GM12878 (cell line): ENCODE measurements at regions not wholly inside any gene's neighbourhood (a gene's known extent, or its start where the extent isn't known, plus 50 kb on each side); places are given as distances from the start of the nearest gene placed in this dataset.

ENCODE experiments used
- ATAC-seq: fragments of 200-7000 bp; cut with Tn5 transposase; 3 replicates; pipeline ENCODE4 v1.9.1; 2020; ENCODE audit warnings: mild to moderate bottlenecking, moderate library complexity
- BruUV-seq: library from RNA; stranded (reverse); fragments of 400-500 nt; replicated peaks from 2 replicates; lab custom pipeline; 2021; lab: Mats Ljungman, UMichigan
- CTCF ChIA-PET: fragments of 300-600 bp; sonication (Branson Sonifier 250); formaldehyde crosslinking; extraction: SDS; loops from one replicate; lab custom pipeline; 2021; ENCODE audit warnings: inconsistent platforms; lab: Yijun Ruan, JAX
- POLR2A ChIA-PET: fragments of 350-600 bp; formaldehyde crosslinking; extraction: SDS; loops from one replicate; lab custom pipeline; 2021; ENCODE audit warnings: inconsistent platforms; lab: Charles Lee
- RAD21 ChIA-PET: fragments of 300-600 bp; sonication (Branson Sonifier 250); formaldehyde crosslinking; loops from one replicate; lab custom pipeline; 2023; ENCODE audit warnings: antibody characterized with exemption; ENCODE audit not compliant: unreplicated experiment; lab: Charles Lee
- SMC1A ChIA-PET: fragments of 300-600 bp; sonication (Branson Sonifier 250); formaldehyde crosslinking; loops from one replicate; lab custom pipeline; 2023; ENCODE audit not compliant: unreplicated experiment, uncharacterized antibody; lab: Charles Lee
- DNase-seq: peaks from one replicate; pipeline ENCODE4 v3.0.0-alpha.2; 2011; ENCODE audit warnings: low read depth, low spot score
- FAIRE-seq: peaks from 3 replicates; lab custom pipeline; 2011; peaks lifted over from hg19 to GRCh38; lab: Jason Lieb, UNC
- H2AFZ ChIP-seq: 2 replicates; pipeline ENCODE4 v1.6.0; 2011; ENCODE audit warnings: low read depth, low read length, control low read depth; ENCODE audit not compliant: control insufficient read depth
- H3K27ac ChIP-seq: 2 replicates; pipeline ENCODE4 v1.5.1; 2011; ENCODE audit warnings: control low read depth; ENCODE audit not compliant: control insufficient read depth, insufficient read depth
- H3K27me3 ChIP-seq, 2 experiments: replicated peaks in 1 of 2; 2 replicates each; pipeline versions ENCODE4 v1.6.0 to v1.6.1; 2011; ENCODE audit warnings: low read length in 1 of 2; ENCODE audit not compliant: control insufficient read depth in 2 of 2, insufficient read depth in 2 of 2
- H3K36me3 ChIP-seq, 2 experiments: 2 replicates each; pipeline ENCODE4 v1.5.1; 2011; ENCODE audit warnings: low read length in 1 of 2; ENCODE audit not compliant: control insufficient read depth in 2 of 2, insufficient read depth in 2 of 2
- H3K4me1 ChIP-seq: 2 replicates; pipeline ENCODE4 v1.6.1; 2011; ENCODE audit warnings: mild to moderate bottlenecking, low read length, moderate library complexity, mixed read lengths; ENCODE audit not compliant: control insufficient read depth, insufficient read depth
- H3K4me2 ChIP-seq: 2 replicates; pipeline ENCODE4 v1.6.0; 2011; ENCODE audit warnings: control low read depth; ENCODE audit not compliant: control insufficient read depth, insufficient read depth
- H3K4me3 ChIP-seq: fragments of 200-600 bp; sonication (generic); 2 replicates; pipeline ENCODE4 v1.5.1; 2016
- H3K79me2 ChIP-seq: 2 replicates; pipeline ENCODE4 v1.6.0; 2011; ENCODE audit warnings: low read length; ENCODE audit not compliant: control insufficient read depth, insufficient read depth
- H3K9ac ChIP-seq: 2 replicates; pipeline ENCODE4 v1.8.0; 2011; ENCODE audit warnings: low read length, control low read depth, mixed read lengths; ENCODE audit not compliant: control insufficient read depth, insufficient read depth
- H3K9me3 ChIP-seq: replicated peaks from 3 replicates; pipeline ENCODE4 v1.5.1; 2011; ENCODE audit warnings: mild to moderate bottlenecking, low read length; ENCODE audit not compliant: control insufficient read depth, insufficient read depth
- H4K20me1 ChIP-seq: 2 replicates; pipeline ENCODE4 v1.6.0; 2011; ENCODE audit not compliant: control insufficient read depth, insufficient read depth
- BHLHE40 ChIP-seq, 2 experiments: fragments of 450-650 bp in 1 of 2; IDR thresholded peaks; 2 replicates each; pipeline ENCODE4 v1.6.1; 2011 to 2017; ENCODE audit warnings: low read depth in 2 of 2, borderline replicate concordance in 1 of 2, improper control_type of control experiment in 1 of 2, low read length in 1 of 2, mild to moderate bottlenecking in 1 of 2
- BRCA1 ChIP-seq: IDR thresholded peaks from 2 replicates; pipeline ENCODE4 v1.6.1; 2011; ENCODE audit warnings: low read depth, low read length, improper control_type of control experiment
- CTCF ChIP-seq, 3 experiments: IDR thresholded peaks in 2 of 3; conservative IDR thresholded peaks in 1 of 3; 2 replicates each; pipeline ENCODE4 v1.5.1; 2011; ENCODE audit warnings: low read depth in 3 of 3, low read length in 3 of 3, mild to moderate bottlenecking in 3 of 3, control low read depth in 2 of 3, moderate library complexity in 2 of 3, inconsistent platforms in 1 of 3, mixed read lengths in 1 of 3; ENCODE audit not compliant: control insufficient read depth in 2 of 3, insufficient read depth in 1 of 3; ENCODE audit errors: extremely low read depth in 1 of 3
- ZBTB11 ChIP-seq: fragments of 450-650 bp; formaldehyde crosslinking; IDR thresholded peaks from 2 replicates; pipeline ENCODE4 v1.5.0; 2022; ENCODE audit warnings: mild to moderate bottlenecking, missing genetic modification characterization
- ZZZ3 ChIP-seq: IDR thresholded peaks from 2 replicates; pipeline ENCODE4 v1.6.1; 2011; ENCODE audit warnings: low read depth; ENCODE audit not compliant: control insufficient read depth, insufficient read length
- WGBS: methylation state at CpG from one replicate; pipeline ENCODE4 v1.1.6; 2016; ENCODE audit warnings: low lambda C conversion rate; ENCODE audit not compliant: insufficient replicate concordance, insufficient coverage; ENCODE audit errors: missing lambda C conversion rate; 5-methylcytosine and 5-hydroxymethylcytosine counted together
- in situ Hi-C: fragments of 300-500 bp; cut with MboI; formaldehyde crosslinking; loops from 9 replicates; pipeline ENCODE4 v1.14.3; 2018; ENCODE audit warnings: mixed read lengths
- intact Hi-C: fragments of 100-400 bp; cut with micrococcal nuclease; formaldehyde crosslinking; loops from one replicate; pipeline ENCODE4 v1.14.2; 2022; ENCODE audit not compliant: unreplicated experiment

GRCh38 chr2:733001-733400 is 55.8 kb upstream of the TMEM18 start:
- H3K9me3 ChIP-seq: no peaks in the 10 kb centered on the region
- RAD21 ChIA-PET: no interaction called here
- H3K27ac ChIP-seq: no peak overlapping the region
- in situ Hi-C loops: no loop called here
- no peaks in the 10 kb centered on the region for H4K20me1 ChIP-seq
- H3K4me1 ChIP-seq: no peaks in the 10 kb centered on the region; the same call in 1 of the 2 replicates
- no TSS peak for BruUV-seq
- H3K4me3 ChIP-seq: no peak overlapping the region
- no peak for TF ChIP-seq ZZZ3
- TF ChIP-seq BHLHE40 (IDR thresholded peaks at IDR 0.05; ENCODE audit: borderline replicate concordance in 1 of 2, low read depth in 2 of 2, low read length in 1 of 2): no peak
- no peak for TF ChIP-seq CTCF (IDR thresholded peaks at IDR 0.05 in 2 of 3, conservative IDR thresholded peaks at IDR 0.05 in 1 of 3; ENCODE audit: control insufficient read depth in 2 of 3, extremely low read depth in 1 of 3, insufficient read depth in 1 of 3, low read depth in 3 of 3, low read length in 3 of 3)
- TF ChIP-seq BRCA1: no peak
- TF ChIP-seq ZBTB11 (CRISPR knock-in tag): no peak
- TF ChIP-seq, all 136 proteins: peak for 0
- no peaks in the 10 kb centered on the region for H3K27me3 ChIP-seq
- DNase-seq: no peak
- no peaks in the 10 kb centered on the region for H3K36me3 ChIP-seq
- intact Hi-C loops: no loop called here
- SMC1A ChIA-PET: no interaction called here
- no peak overlapping the region for H3K9ac ChIP-seq
- POLR2A ChIA-PET: no interaction called here
- 72% methylated on average over 8 of the region's 20 CpGs for WGBS
- no peak overlapping the region for H3K4me2 ChIP-seq
- FAIRE-seq: no peak
- H2AFZ ChIP-seq: no peak overlapping the region
- no peak for ATAC-seq
- H3K79me2 ChIP-seq: no peaks in the 10 kb centered on the region
- CTCF ChIA-PET: no interaction called here
